HEK293 (cell line): ENCODE measurements at regions not wholly inside any gene's neighbourhood (a gene's known extent, or its start where the extent isn't known, plus 50 kb on each side); places are given as distances from the start of the nearest gene placed in this dataset.
"Not testable (repeated sequence)": the region's sequence is repeated elsewhere in the genome, so short reads cannot be mapped to it uniquely, and the experiment has no call there.

Experiments
- CTCF ChIA-PET: fragments of 350-600 bp; formaldehyde crosslinking; extraction: SDS; loops from one replicate; lab custom pipeline; 2021; ENCODE audit warnings: antibody characterized with exemption; lab: Yijun Ruan, JAX
- POLR2A ChIA-PET: fragments of 300-600 bp; formaldehyde crosslinking; extraction: SDS; loops from one replicate; lab custom pipeline; 2020; ENCODE audit warnings: antibody characterized with exemption, inconsistent platforms; lab: Yijun Ruan, JAX
- H3K27ac ChIP-seq: fragments of 200-500 bp; sonication (Bioruptor generic); 2 replicates; pipeline ENCODE4 v1.5.1; 2014; ENCODE audit warnings: low read depth, low read length, control low read depth, inconsistent platforms; ENCODE audit errors: extremely low read depth
- H3K36me3 ChIP-seq, 2 experiments: fragments of 200-500 bp in 1 of 2; sonication (Bioruptor generic) in 1 of 2; 1 replicate in 1 of 2; 2 replicates in 1 of 2; pipeline ENCODE4 v1.5.1; 2014 to 2017; ENCODE audit warnings: inconsistent platforms in 2 of 2, low read length in 2 of 2; ENCODE audit not compliant: control insufficient read depth in 2 of 2, insufficient read depth in 1 of 2
- H3K4me1 ChIP-seq: fragments of 200-500 bp; sonication (Bioruptor generic); 2 replicates; pipeline ENCODE4 v1.5.1; 2014; ENCODE audit warnings: mild to moderate bottlenecking, low read length, inconsistent platforms; ENCODE audit not compliant: control insufficient read depth, insufficient read depth
- H3K4me3 ChIP-seq: 2 replicates; pipeline ENCODE4 v1.5.1; 2011; ENCODE audit warnings: low read depth, mild to moderate bottlenecking, control low read depth, low read length, moderate library complexity
- H3K9me3 ChIP-seq: fragments of 200-500 bp; sonication (Bioruptor generic); 2 replicates; pipeline ENCODE4 v1.5.1; 2014; ENCODE audit warnings: low read depth, low read length, inconsistent platforms; ENCODE audit not compliant: control insufficient read depth, insufficient read depth
- EGR2 ChIP-seq: fragments of 450-650 bp; formaldehyde crosslinking; IDR thresholded peaks from 2 replicates; pipeline ENCODE4 v1.5.1; 2016; ENCODE audit warnings: low read depth, missing biosample characterization, missing genetic modification characterization
- GLIS1 ChIP-seq: fragments of 450-650 bp; formaldehyde crosslinking; IDR thresholded peaks from 2 replicates; pipeline ENCODE4 v1.5.1; 2016; ENCODE audit warnings: missing biosample characterization, missing genetic modification characterization
- HOXC10 ChIP-seq: sonication (generic); formaldehyde crosslinking; IDR thresholded peaks from 2 replicates; pipeline ENCODE4 v1.8.1; 2023; ENCODE audit warnings: mild to moderate bottlenecking, missing genetic modification reagents
- INSM2 ChIP-seq: fragments of 450-650 bp; formaldehyde crosslinking; IDR thresholded peaks from 2 replicates; pipeline ENCODE4 v1.5.1; 2016; ENCODE audit warnings: missing biosample characterization, missing genetic modification characterization
- KLF9 ChIP-seq: fragments of 450-650 bp; formaldehyde crosslinking; IDR thresholded peaks from 2 replicates; pipeline ENCODE4 v1.5.1; 2016; ENCODE audit warnings: missing biosample characterization, missing genetic modification characterization, low read depth
- MZF1 ChIP-seq: fragments of 450-650 bp; formaldehyde crosslinking; IDR thresholded peaks from 2 replicates; pipeline ENCODE4 v1.5.1; 2017; ENCODE audit warnings: missing biosample characterization, missing genetic modification characterization, borderline replicate concordance
- ZBTB17 ChIP-seq: fragments of 450-650 bp; formaldehyde crosslinking; IDR thresholded peaks from 2 replicates; pipeline ENCODE4 v1.5.1; 2016; ENCODE audit warnings: missing biosample characterization, missing genetic modification characterization
- ZBTB21 ChIP-seq: fragments of 450-650 bp; formaldehyde crosslinking; IDR thresholded peaks from 2 replicates; pipeline ENCODE4 v1.5.1; 2017; ENCODE audit warnings: missing biosample characterization, missing genetic modification characterization
- ZBTB8A ChIP-seq: fragments of 450-650 bp; formaldehyde crosslinking; IDR thresholded peaks from 2 replicates; pipeline ENCODE4 v1.5.1; 2016; ENCODE audit warnings: missing biosample characterization, missing genetic modification characterization
- ZNF112 ChIP-seq: fragments of 450-650 bp; formaldehyde crosslinking; IDR thresholded peaks from 2 replicates; pipeline ENCODE4 v1.5.0; 2017; ENCODE audit warnings: missing biosample characterization, missing genetic modification characterization
- ZNF138 ChIP-seq: fragments of 450-650 bp; formaldehyde crosslinking; IDR thresholded peaks from 2 replicates; pipeline ENCODE4 v1.5.1; 2016; ENCODE audit warnings: missing biosample characterization, missing genetic modification characterization, borderline replicate concordance
- ZNF174 ChIP-seq: fragments of 450-650 bp; formaldehyde crosslinking; IDR thresholded peaks from 2 replicates; pipeline ENCODE4 v1.5.0; 2017; ENCODE audit warnings: missing biosample characterization, mild to moderate bottlenecking, missing genetic modification characterization
- ZNF280D ChIP-seq: fragments of 450-650 bp; formaldehyde crosslinking; IDR thresholded peaks from 2 replicates; pipeline ENCODE4 v1.5.1; 2016; ENCODE audit warnings: missing biosample characterization, missing genetic modification characterization
- ZNF341 ChIP-seq: fragments of 450-650 bp; formaldehyde crosslinking; IDR thresholded peaks from 2 replicates; pipeline ENCODE4; 2016; ENCODE audit warnings: low read depth, missing biosample characterization, missing genetic modification characterization
- ZNF404 ChIP-seq: fragments of 450-650 bp; formaldehyde crosslinking; IDR thresholded peaks from 2 replicates; pipeline ENCODE4 v1.5.1; 2017; ENCODE audit warnings: missing biosample characterization, missing genetic modification characterization
- ZNF426 ChIP-seq: fragments of 450-650 bp; formaldehyde crosslinking; IDR thresholded peaks from 2 replicates; pipeline ENCODE4 v1.5.1; 2017; ENCODE audit warnings: missing biosample characterization, missing genetic modification characterization, mild to moderate bottlenecking, inconsistent platforms, moderate library complexity
- ZNF544 ChIP-seq: fragments of 450-650 bp; formaldehyde crosslinking; IDR thresholded peaks from 2 replicates; pipeline ENCODE4 v1.5.0; 2017; ENCODE audit warnings: missing biosample characterization, missing genetic modification characterization
- ZNF639 ChIP-seq: fragments of 450-650 bp; formaldehyde crosslinking; IDR thresholded peaks from 2 replicates; pipeline ENCODE4 v1.5.1; 2016; ENCODE audit warnings: missing biosample characterization, missing genetic modification characterization
- ZXDB ChIP-seq: fragments of 450-650 bp; formaldehyde crosslinking; IDR thresholded peaks from 2 replicates; pipeline ENCODE4 v1.5.1; 2016; ENCODE audit warnings: missing biosample characterization, missing genetic modification characterization

DNA sequence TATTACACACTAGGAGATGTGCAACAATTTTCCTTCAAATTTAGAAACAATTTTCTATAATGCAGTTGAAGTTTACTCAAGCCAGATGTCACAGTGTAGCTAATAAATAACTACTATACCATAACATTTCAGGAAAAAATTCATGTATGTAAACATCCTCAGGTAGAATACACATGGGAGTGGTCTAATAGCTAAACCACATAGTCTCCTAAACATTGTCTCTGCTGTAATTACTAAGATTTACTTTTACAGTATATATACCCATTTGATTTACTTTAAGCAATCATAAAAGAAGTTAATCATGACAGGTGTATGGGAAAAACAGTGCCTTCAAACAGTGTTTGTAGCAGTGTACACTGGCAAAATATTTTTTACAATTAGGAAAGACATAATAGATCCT is 110.1 kb upstream of the GRM7 start (continued):
- TF ChIP-seq ZNF280D (tag by site-specific recombination): no peak
- no peak for TF ChIP-seq ZBTB8A (tag by site-specific recombination)
- no peak for TF ChIP-seq GLIS1
- no peak for TF ChIP-seq HOXC10 (CRISPR knock-in tag)
- TF ChIP-seq ZNF174 (tag by site-specific recombination): no peak
- TF ChIP-seq KLF9 (tag by site-specific recombination): no peak
- no peak for TF ChIP-seq EGR2 (tag by site-specific recombination)
- TF ChIP-seq ZNF112 (tag by site-specific recombination): no peak
- no peak for TF ChIP-seq ZNF138 (tag by site-specific recombination)
- no peak for TF ChIP-seq ZNF341 (tag by site-specific recombination)
- no peak for TF ChIP-seq ZBTB17
- TF ChIP-seq INSM2 (tag by site-specific recombination): no peak
- TF ChIP-seq ZBTB21 (tag by site-specific recombination): no peak
- TF ChIP-seq ZXDB (tag by site-specific recombination): no peak

GRCh38 chr3:6753536-6753935 is 107.4 kb upstream of the GRM7 start:
- no peak overlapping the region for H3K27ac ChIP-seq
- CTCF ChIA-PET: no interaction called here
- no peak overlapping the region for H3K4me3 ChIP-seq
- POLR2A ChIA-PET: no interaction called here
- H3K9me3 ChIP-seq: no peaks in the 10 kb centered on the region
- TF ChIP-seq ZNF426 (no peak), ZNF404 (tag by site-specific recombination) (no peak), ZXDB (tag by site-specific recombination) (no peak), ZBTB21 (tag by site-specific recombination) (no peak), MZF1 (no peak), ZNF544 (tag by site-specific recombination) (no peak), ZNF639 (no peak)
- TF ChIP-seq, all 188 proteins: peak for 0
- Histone ChIP-seq H3K36me3 (no peaks in the 10 kb centered on the region), H3K4me1 (no peaks in the 10 kb centered on the region)

DNA sequence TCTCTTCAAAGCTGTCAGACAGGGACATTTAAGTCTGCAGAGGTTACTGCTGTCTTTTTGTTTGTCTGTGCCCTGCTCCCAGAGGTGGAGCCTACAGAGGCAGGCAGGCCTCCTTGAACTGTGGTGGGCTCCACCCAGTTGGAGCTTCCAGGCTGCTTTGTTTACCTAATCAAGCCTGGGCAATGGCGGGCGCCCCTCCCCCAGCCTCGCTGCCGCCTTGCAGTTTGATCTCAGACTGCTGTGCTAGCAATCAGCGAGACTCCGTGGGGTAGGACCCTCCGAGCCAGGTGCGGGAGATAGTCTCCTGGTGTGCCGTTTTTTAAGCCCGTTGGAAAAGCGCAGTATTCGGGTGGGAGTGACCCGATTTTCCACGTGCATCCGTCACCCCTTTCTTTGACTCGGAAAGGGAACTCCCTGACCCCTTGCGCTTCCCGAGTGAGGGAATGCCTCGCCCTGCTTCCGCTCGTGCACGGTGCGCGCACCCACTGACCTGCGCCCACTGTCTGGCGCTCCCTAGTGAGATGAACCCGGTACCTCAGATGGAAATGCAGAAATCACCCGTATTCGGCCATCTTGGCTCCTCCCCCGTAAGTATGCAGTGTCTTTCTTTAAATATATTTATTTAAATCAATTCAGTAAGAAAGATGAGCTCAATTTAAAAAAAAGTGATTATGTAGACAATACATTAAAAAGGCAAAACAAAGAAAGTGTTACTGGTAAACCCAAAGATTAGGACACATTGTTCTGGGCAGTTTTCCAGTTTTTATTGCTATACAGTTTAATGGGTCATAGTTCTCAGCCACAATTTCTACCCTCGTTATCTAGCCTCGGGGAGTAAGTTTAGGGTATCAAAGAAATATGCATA is 91.2 kb upstream of the GRM7 start:
- H3K4me3 ChIP-seq, POLR2A ChIA-PET, H3K36me3 ChIP-seq, H3K27ac ChIP-seq, H3K9me3 ChIP-seq, H3K4me1 ChIP-seq, CTCF ChIA-PET: not testable (repeated sequence)
